ENCODE measurements at regions not wholly inside any gene's neighbourhood (a gene's known extent, or its start where the extent isn't known, plus 50 kb on each side); places are given as distances from the start of the nearest gene placed in this dataset.

- H3K27me3 ChIP-seq, result no peaks in the 10 kb centered on the region
- no peaks in the 10 kb centered on the region for H3K9me3 ChIP-seq
- TF ChIP-seq POLR2A (IDR thresholded peaks at IDR 0.05) (no peak), CTCF (IDR thresholded peaks at IDR 0.05) (no peak)
- H3K4me3 ChIP-seq, result no peak overlapping the region
- no peaks in the 10 kb centered on the region for H3K4me1 ChIP-seq
- no peak overlapping the region for H3K27ac ChIP-seq
- intact Hi-C loops (cut with DNase I), result no loop called here
- no peaks in the 10 kb centered on the region for H3K36me3 ChIP-seq
- WGBS, 2 donors, result 78 to 92% methylated on average over 4 to 6 of the region's 6 CpGs
- DNase-seq, result no peak
These were observed 243.1 kb downstream of the FGFR2 start for GRCh38 chr10:121355161-121355560.

- Histone ChIP-seq H3K36me3 (no peaks in the 10 kb centered on the region), H3K9me3 (no peaks in the 10 kb centered on the region), H3K27me3 (no peaks in the 10 kb centered on the region), H3K4me3 (no peak overlapping the region), H3K4me1 (no peaks in the 10 kb centered on the region), H3K27ac (no peak overlapping the region)
- TF ChIP-seq POLR2A (IDR thresholded peaks at IDR 0.05) (no peak), CTCF (IDR thresholded peaks at IDR 0.05) (no peak)
- DNase-seq, result no peak
- WGBS, 2 donors, result 72 to 86% methylated on average over 2 of the region's 2 CpGs
- intact Hi-C loops (cut with DNase I), result no loop called here
These were observed 242.1 kb downstream of the FGFR2 start for GRCh38 chr10:121356183-121356582.

- H3K27ac ChIP-seq, result no peak overlapping the region
- DNase-seq, result no peak
- no peaks in the 10 kb centered on the region for H3K36me3 ChIP-seq
- WGBS, 2 donors, result 69 to 73% methylated on average over 6 of the region's 6 CpGs
- H3K9me3 ChIP-seq, result no peaks in the 10 kb centered on the region
- no peak overlapping the region for H3K4me3 ChIP-seq
- H3K4me1 ChIP-seq, result no peaks in the 10 kb centered on the region
- no peaks in the 10 kb centered on the region for H3K27me3 ChIP-seq
- TF ChIP-seq CTCF (IDR thresholded peaks at IDR 0.05) (no peak), POLR2A (IDR thresholded peaks at IDR 0.05) (no peak)
- intact Hi-C loops (cut with DNase I), result no loop called here
These were observed 240.8 kb downstream of the FGFR2 start for GRCh38 chr10:121357401-121357800.

- Histone ChIP-seq H3K4me1 (no peaks in the 10 kb centered on the region), H3K4me3 (no peak overlapping the region), H3K27me3 (no peaks in the 10 kb centered on the region), H3K36me3 (no peaks in the 10 kb centered on the region), H3K9me3 (no peaks in the 10 kb centered on the region), H3K27ac (no peak overlapping the region)
- TF ChIP-seq CTCF (IDR thresholded peaks at IDR 0.05) (no peak), POLR2A (IDR thresholded peaks at IDR 0.05) (no peak)
- intact Hi-C loops (cut with DNase I), result no loop called here
- 80 to 81% methylated on average over 5 of the region's 5 CpGs for WGBS, 2 donors
- no peak for DNase-seq
These were observed 236.2 kb downstream of the FGFR2 start for GRCh38 chr10:121362026-121362425.

- H3K27ac ChIP-seq, result no peak overlapping the region
- H3K9me3 ChIP-seq, result no peaks in the 10 kb centered on the region
- WGBS, 2 donors, result no CpG with 5 or more reads among the region's 29 CpGs
- no peak for TF ChIP-seq CTCF (IDR thresholded peaks at IDR 0.05)
- no peak for TF ChIP-seq POLR2A (IDR thresholded peaks at IDR 0.05)
- H3K4me3 ChIP-seq, result no peak overlapping the region
- H3K36me3 ChIP-seq, result no peaks in the 10 kb centered on the region
- no peaks in the 10 kb centered on the region for H3K27me3 ChIP-seq
- no peaks in the 10 kb centered on the region for H3K4me1 ChIP-seq
- no peak for DNase-seq
- intact Hi-C loops (cut with DNase I), result no loop called here
These were observed 232.7 kb downstream of the FGFR2 start for GRCh38 chr10:121365566-121365965.
